GM12878 (cell line): ENCODE measurements at regions not wholly inside any gene's neighbourhood (a gene's known extent, or its start where the extent isn't known, plus 50 kb on each side); places are given as distances from the start of the nearest gene placed in this dataset.
"Not testable (repeated sequence)": the region's sequence is repeated elsewhere in the genome, so short reads cannot be mapped to it uniquely, and the experiment has no call there.

Experiments used
- ATAC-seq: fragments of 200-7000 bp; cut with Tn5 transposase; 3 replicates; pipeline ENCODE4 v1.9.1; 2020; ENCODE audit warnings: mild to moderate bottlenecking, moderate library complexity
- BruUV-seq: library from RNA; stranded (reverse); fragments of 400-500 nt; replicated peaks from 2 replicates; lab custom pipeline; 2021; lab: Mats Ljungman, UMichigan
- CTCF ChIA-PET: fragments of 300-600 bp; sonication (Branson Sonifier 250); formaldehyde crosslinking; extraction: SDS; loops from one replicate; lab custom pipeline; 2021; ENCODE audit warnings: inconsistent platforms; lab: Yijun Ruan, JAX
- POLR2A ChIA-PET: fragments of 350-600 bp; formaldehyde crosslinking; extraction: SDS; loops from one replicate; lab custom pipeline; 2021; ENCODE audit warnings: inconsistent platforms; lab: Charles Lee
- RAD21 ChIA-PET: fragments of 300-600 bp; sonication (Branson Sonifier 250); formaldehyde crosslinking; loops from one replicate; lab custom pipeline; 2023; ENCODE audit warnings: antibody characterized with exemption; ENCODE audit not compliant: unreplicated experiment; lab: Charles Lee
- SMC1A ChIA-PET: fragments of 300-600 bp; sonication (Branson Sonifier 250); formaldehyde crosslinking; loops from one replicate; lab custom pipeline; 2023; ENCODE audit not compliant: unreplicated experiment, uncharacterized antibody; lab: Charles Lee
- DNase-seq: peaks from one replicate; pipeline ENCODE4 v3.0.0-alpha.2; 2011; ENCODE audit warnings: low read depth, low spot score
- FAIRE-seq: peaks from 3 replicates; lab custom pipeline; 2011; peaks lifted over from hg19 to GRCh38; lab: Jason Lieb, UNC
- H2AFZ ChIP-seq: 2 replicates; pipeline ENCODE4 v1.6.0; 2011; ENCODE audit warnings: low read depth, low read length, control low read depth; ENCODE audit not compliant: control insufficient read depth
- H3K27ac ChIP-seq: 2 replicates; pipeline ENCODE4 v1.5.1; 2011; ENCODE audit warnings: control low read depth; ENCODE audit not compliant: control insufficient read depth, insufficient read depth
- H3K27me3 ChIP-seq, 2 experiments: replicated peaks in 1 of 2; 2 replicates each; pipeline versions ENCODE4 v1.6.0 to v1.6.1; 2011; ENCODE audit warnings: low read length in 1 of 2; ENCODE audit not compliant: control insufficient read depth in 2 of 2, insufficient read depth in 2 of 2
- H3K36me3 ChIP-seq, 2 experiments: 2 replicates each; pipeline ENCODE4 v1.5.1; 2011; ENCODE audit warnings: low read length in 1 of 2; ENCODE audit not compliant: control insufficient read depth in 2 of 2, insufficient read depth in 2 of 2
- H3K4me1 ChIP-seq: 2 replicates; pipeline ENCODE4 v1.6.1; 2011; ENCODE audit warnings: mild to moderate bottlenecking, low read length, moderate library complexity, mixed read lengths; ENCODE audit not compliant: control insufficient read depth, insufficient read depth
- H3K4me2 ChIP-seq: 2 replicates; pipeline ENCODE4 v1.6.0; 2011; ENCODE audit warnings: control low read depth; ENCODE audit not compliant: control insufficient read depth, insufficient read depth
- H3K4me3 ChIP-seq: fragments of 200-600 bp; sonication (generic); 2 replicates; pipeline ENCODE4 v1.5.1; 2016
- H3K79me2 ChIP-seq: 2 replicates; pipeline ENCODE4 v1.6.0; 2011; ENCODE audit warnings: low read length; ENCODE audit not compliant: control insufficient read depth, insufficient read depth
- H3K9ac ChIP-seq: 2 replicates; pipeline ENCODE4 v1.8.0; 2011; ENCODE audit warnings: low read length, control low read depth, mixed read lengths; ENCODE audit not compliant: control insufficient read depth, insufficient read depth
- H3K9me3 ChIP-seq: replicated peaks from 3 replicates; pipeline ENCODE4 v1.5.1; 2011; ENCODE audit warnings: mild to moderate bottlenecking, low read length; ENCODE audit not compliant: control insufficient read depth, insufficient read depth
- H4K20me1 ChIP-seq: 2 replicates; pipeline ENCODE4 v1.6.0; 2011; ENCODE audit not compliant: control insufficient read depth, insufficient read depth
- CHD4 ChIP-seq: fragments of 200-600 bp; sonication (generic); IDR thresholded peaks from 2 replicates; pipeline ENCODE4 v1.6.1; 2016; ENCODE audit warnings: mild to moderate bottlenecking
- CREB1 ChIP-seq: IDR thresholded peaks from 2 replicates; pipeline ENCODE4 v1.6.1; 2012; ENCODE audit warnings: low read depth, mild to moderate bottlenecking, inconsistent platforms
- EED ChIP-seq: sonication (generic); IDR thresholded peaks from 2 replicates; pipeline ENCODE4 v1.6.1; 2016; ENCODE audit warnings: antibody characterized with exemption, low read depth
- ETV6 ChIP-seq, 2 experiments: fragments of 450-650 bp in 1 of 2; IDR thresholded peaks in 1 of 2; conservative IDR thresholded peaks in 1 of 2; 2 replicates each; pipeline ENCODE4 v1.6.1; 2014; ENCODE audit warnings: antibody characterized with exemption in 1 of 2, borderline replicate concordance in 1 of 2, low read depth in 1 of 2, mild to moderate bottlenecking in 1 of 2, moderate library complexity in 1 of 2
- GABPA ChIP-seq: IDR thresholded peaks from 2 replicates; pipeline ENCODE4 v1.6.1; 2014; ENCODE audit warnings: antibody characterized with exemption, low read depth, mild to moderate bottlenecking, inconsistent platforms
- JUNB ChIP-seq: IDR thresholded peaks from 2 replicates; pipeline ENCODE4 v1.6.1; 2016; ENCODE audit warnings: antibody characterized with exemption, mild to moderate bottlenecking
- KLF5 ChIP-seq: fragments of 450-650 bp; IDR thresholded peaks from 2 replicates; pipeline ENCODE4 v1.6.1; 2014; ENCODE audit warnings: mild to moderate bottlenecking; ENCODE audit not compliant: partially characterized antibody
- POLR2AphosphoS5 ChIP-seq: IDR thresholded peaks from 2 replicates; pipeline ENCODE4 v1.6.1; 2011; ENCODE audit warnings: mild to moderate bottlenecking, low read length, inconsistent platforms
- RB1 ChIP-seq: fragments of 450-650 bp; formaldehyde crosslinking; IDR thresholded peaks from 2 replicates; pipeline ENCODE4 v1.6.1; 2017; ENCODE audit warnings: mild to moderate bottlenecking, borderline replicate concordance
- RBBP5 ChIP-seq: fragments of 200-600 bp; sonication (generic); conservative IDR thresholded peaks from 2 replicates; pipeline ENCODE4 v1.6.1; 2016
- SP1 ChIP-seq: IDR thresholded peaks from one replicate; pipeline ENCODE4 v1.6.1; 2011; ENCODE audit warnings: low read depth, low read length
- SREBF2 ChIP-seq: IDR thresholded peaks from 2 replicates; pipeline ENCODE4 v1.6.1; 2012; ENCODE audit warnings: mild to moderate bottlenecking, low read length
- STAT3 ChIP-seq: IDR thresholded peaks from 2 replicates; pipeline ENCODE4 v1.6.1; 2011; ENCODE audit warnings: low read depth, low read length, improper control_type of control experiment
- TAF1 ChIP-seq: IDR thresholded peaks from 2 replicates; pipeline ENCODE4 v1.6.1; 2011; ENCODE audit warnings: mild to moderate bottlenecking, low read depth, low read length, borderline replicate concordance
- YY1 ChIP-seq: IDR thresholded peaks from 2 replicates; pipeline ENCODE4 v1.6.1; 2011; ENCODE audit warnings: low read depth, mild to moderate bottlenecking, low read length
- ZZZ3 ChIP-seq: IDR thresholded peaks from 2 replicates; pipeline ENCODE4 v1.6.1; 2011; ENCODE audit warnings: low read depth; ENCODE audit not compliant: control insufficient read depth, insufficient read length
- WGBS: methylation state at CpG from one replicate; pipeline ENCODE4 v1.1.6; 2016; ENCODE audit warnings: low lambda C conversion rate; ENCODE audit not compliant: insufficient replicate concordance, insufficient coverage; ENCODE audit errors: missing lambda C conversion rate; 5-methylcytosine and 5-hydroxymethylcytosine counted together
- in situ Hi-C: fragments of 300-500 bp; cut with MboI; formaldehyde crosslinking; loops from 9 replicates; pipeline ENCODE4 v1.14.3; 2018; ENCODE audit warnings: mixed read lengths
- intact Hi-C: fragments of 100-400 bp; cut with micrococcal nuclease; formaldehyde crosslinking; loops from one replicate; pipeline ENCODE4 v1.14.2; 2022; ENCODE audit not compliant: unreplicated experiment

DNA sequence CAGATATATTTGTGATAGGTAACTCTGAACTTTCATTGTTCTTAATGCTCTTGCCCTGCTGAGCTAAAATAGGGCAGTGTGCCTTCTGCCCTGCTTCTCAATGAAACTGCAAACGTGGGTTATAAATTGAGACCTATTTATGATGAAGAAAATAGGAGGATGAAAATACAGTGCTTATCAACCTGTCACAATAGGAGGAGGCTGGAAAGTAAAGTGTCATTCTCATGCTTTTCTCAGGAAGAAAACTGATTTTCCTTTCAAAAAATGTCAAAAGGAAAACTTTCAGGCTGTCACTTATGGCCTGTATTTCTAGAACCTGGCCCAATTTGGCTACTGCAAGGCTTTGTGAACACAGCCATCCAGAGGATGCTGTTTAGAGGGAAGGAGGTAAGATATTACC lies 130.3 kb upstream of the TUSC1 start (continued):
- no peak for TF ChIP-seq CREB1
- TF ChIP-seq SP1 = no peak
- no peak for TF ChIP-seq JUNB
- no peak for TF ChIP-seq KLF5
- TF ChIP-seq CHD4 = no peak
- no peak for TF ChIP-seq ZZZ3
- TF ChIP-seq STAT3 = no peak
- TF ChIP-seq RB1 = no peak
- no peak for TF ChIP-seq ETV6 (conservative IDR thresholded peaks at IDR 0.05 in 1 of 2, IDR thresholded peaks at IDR 0.05 in 1 of 2; ENCODE audit: borderline replicate concordance in 1 of 2, low read depth in 1 of 2)
- TF ChIP-seq YY1 = no peak

DNA sequence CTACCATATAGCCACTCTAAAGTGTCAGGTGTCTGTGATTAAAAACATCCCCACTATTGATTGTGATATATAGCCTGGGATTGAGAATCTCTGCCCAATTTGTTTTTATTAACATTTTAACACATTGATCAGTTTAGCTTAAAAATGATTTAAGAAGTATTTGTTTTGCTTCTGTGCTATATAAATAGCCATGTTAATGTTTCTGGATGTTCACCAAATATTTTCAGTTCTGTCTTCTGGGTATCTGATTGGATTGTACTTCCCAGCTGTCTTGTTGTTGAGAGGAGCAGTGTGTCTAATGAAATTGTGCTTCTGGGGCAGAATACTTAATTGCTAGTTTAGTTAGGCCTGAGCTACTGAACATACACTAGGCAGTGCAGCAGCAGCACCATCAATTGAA lies 126.6 kb upstream of the TUSC1 start:
- CTCF ChIA-PET = no interaction called here
- no peaks in the 10 kb centered on the region for H3K36me3 ChIP-seq
- H3K4me2 ChIP-seq = no peak overlapping the region
- H4K20me1 ChIP-seq = no peaks in the 10 kb centered on the region
- POLR2A ChIA-PET = no interaction called here
- DNase-seq (no peak), FAIRE-seq (no peak), ATAC-seq (no peak)
- TF ChIP-seq TAF1 (no peak), SREBF2 (no peak), POLR2AphosphoS5 (no peak), GABPA (no peak), EED (no peak), RBBP5 (no peak), JUNB (no peak)
- H3K27me3 ChIP-seq = no peaks in the 10 kb centered on the region
- intact Hi-C loops (no loop called here), in situ Hi-C loops (no loop called here)
- BruUV-seq = no TSS peak
- SMC1A ChIA-PET = interaction anchor here (0.6 kb wide), 1 partner anchor 205 kb away, joined by 3 read pairs; no protein-coding TSS in a partner anchor
- no peak overlapping the region for H3K9ac ChIP-seq
- no peaks in the 10 kb centered on the region for H3K9me3 ChIP-seq
- no peaks in the 10 kb centered on the region for H3K79me2 ChIP-seq
- H3K4me1 ChIP-seq = no peaks in the 10 kb centered on the region
- RAD21 ChIA-PET = no interaction called here
- H2AFZ ChIP-seq = no peak overlapping the region
- H3K4me3 ChIP-seq = no peak overlapping the region
- H3K27ac ChIP-seq = no peak overlapping the region

DNA sequence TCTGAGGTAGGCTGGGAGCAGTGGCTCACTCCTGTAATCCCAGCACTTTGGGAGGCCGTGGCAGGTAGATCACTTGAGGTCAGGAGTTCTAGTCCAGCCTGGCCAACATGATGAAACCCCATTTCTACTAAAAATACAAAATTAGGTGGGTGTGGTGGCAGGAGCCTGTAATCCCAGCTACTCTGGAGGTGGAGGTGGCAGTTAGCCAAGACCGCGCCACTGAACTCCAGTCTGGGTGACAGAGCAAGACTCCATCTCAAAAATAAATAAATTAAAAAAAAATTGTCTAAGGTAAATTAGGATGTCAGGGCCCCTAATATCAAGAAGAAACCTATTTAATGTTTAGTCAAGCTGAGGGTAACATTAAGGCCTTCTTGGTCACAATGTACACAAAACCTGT lies 123.7 kb upstream of the TUSC1 start:
- CTCF ChIA-PET, BruUV-seq, H3K27me3 ChIP-seq, intact Hi-C loops, H3K27ac ChIP-seq, H3K4me2 ChIP-seq, ATAC-seq, RAD21 ChIA-PET, H2AFZ ChIP-seq, SMC1A ChIA-PET, DNase-seq, H3K9ac ChIP-seq, in situ Hi-C loops, FAIRE-seq, H3K36me3 ChIP-seq, H3K79me2 ChIP-seq, H4K20me1 ChIP-seq, POLR2A ChIA-PET, H3K9me3 ChIP-seq, H3K4me1 ChIP-seq, H3K4me3 ChIP-seq: not testable (repeated sequence)
- 68% methylated on average over 3 of the region's 3 CpGs for WGBS
